HG03460 (cell line): ENCODE measurements at regions not wholly inside any gene's neighbourhood (a gene's known extent, or its start where the extent isn't known, plus 50 kb on each side); places are given as distances from the start of the nearest gene placed in this dataset.
"Not testable (repeated sequence)": the region's sequence is repeated elsewhere in the genome, so short reads cannot be mapped to it uniquely, and the experiment has no call there.

ENCODE experiments used
- ATAC-seq: cut with Tn5 transposase; IDR thresholded peaks from one replicate; pipeline ENCODE4 v1.9.1; 2021; ENCODE audit not compliant: unreplicated experiment

DNA sequence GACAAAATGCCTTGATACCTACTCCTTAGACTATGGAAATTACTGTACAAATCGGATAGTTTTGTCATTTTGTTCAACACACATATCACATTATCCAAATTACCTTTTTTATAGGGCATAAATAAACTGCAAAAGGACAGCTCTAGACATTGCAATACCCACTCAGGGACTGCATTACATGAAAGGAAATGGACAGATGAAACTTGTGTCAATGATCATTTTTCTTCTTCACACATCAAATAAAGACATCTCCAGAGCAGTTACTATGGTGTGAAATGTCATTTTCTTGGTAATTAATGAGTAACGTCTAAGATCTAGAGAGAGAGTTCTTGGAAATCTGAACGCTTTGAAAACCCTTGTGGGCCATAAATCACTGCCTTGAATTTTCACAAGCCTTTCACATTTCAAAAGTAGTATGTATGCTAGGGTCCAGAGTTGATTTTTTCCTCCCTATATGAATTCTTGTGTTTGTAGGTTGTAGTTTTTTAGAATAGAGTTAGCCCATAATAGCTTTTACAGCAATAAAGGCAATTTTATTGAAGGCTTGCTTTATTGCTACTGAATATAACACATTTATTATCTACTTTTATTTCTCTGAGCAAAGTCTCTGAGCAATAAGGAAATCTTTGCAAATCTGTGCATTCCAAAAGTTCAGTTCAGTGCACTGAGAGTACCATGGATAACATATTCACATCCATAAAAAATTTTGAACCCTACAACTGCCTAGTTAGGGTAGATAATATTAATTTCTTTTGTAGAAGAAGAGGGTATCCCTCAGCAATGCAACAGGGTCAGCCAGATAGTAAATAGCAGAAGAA, 358.0 kb upstream of the PCSK5 start:
- ATAC-seq = no peak

DNA sequence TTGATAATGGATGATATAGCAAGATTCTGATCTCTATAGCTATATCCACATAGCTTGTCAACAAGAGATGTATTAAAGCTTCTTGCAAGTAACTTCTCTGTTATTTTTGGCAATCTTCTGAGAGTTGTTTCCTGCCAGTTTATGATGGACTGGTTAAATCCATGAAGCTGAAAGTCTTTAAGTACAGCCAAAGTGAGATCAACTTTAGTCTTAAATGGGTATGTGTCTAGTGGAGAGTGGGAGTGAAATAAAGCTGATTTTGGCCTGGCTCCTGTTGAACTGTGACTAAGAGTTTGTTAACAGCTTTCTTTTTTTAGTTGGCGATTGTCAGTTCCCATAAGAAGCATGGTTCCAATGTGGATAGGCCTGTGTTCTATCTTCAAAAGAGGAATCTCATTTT, 350.9 kb upstream of the PCSK5 start:
- ATAC-seq = no peak

DNA sequence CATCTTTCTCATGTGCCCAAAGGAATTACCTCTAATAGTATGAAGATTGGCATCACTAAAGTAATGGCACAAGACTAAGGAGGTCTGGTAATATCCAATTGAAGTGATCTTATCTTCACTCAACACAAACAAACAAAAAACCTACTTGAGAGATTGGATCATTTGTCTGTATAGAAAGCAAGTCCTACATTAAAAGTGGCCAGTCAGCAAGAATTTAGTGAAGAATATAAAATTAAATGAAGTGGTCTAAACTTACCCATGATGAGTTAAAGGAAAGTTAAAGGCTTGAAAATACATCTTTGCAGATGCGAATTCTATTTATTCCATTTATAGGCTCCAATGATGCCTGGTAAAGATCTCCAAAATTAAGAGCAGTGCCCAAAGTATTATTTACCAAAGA, 350.3 kb upstream of the PCSK5 start:
- no peak for ATAC-seq

DNA sequence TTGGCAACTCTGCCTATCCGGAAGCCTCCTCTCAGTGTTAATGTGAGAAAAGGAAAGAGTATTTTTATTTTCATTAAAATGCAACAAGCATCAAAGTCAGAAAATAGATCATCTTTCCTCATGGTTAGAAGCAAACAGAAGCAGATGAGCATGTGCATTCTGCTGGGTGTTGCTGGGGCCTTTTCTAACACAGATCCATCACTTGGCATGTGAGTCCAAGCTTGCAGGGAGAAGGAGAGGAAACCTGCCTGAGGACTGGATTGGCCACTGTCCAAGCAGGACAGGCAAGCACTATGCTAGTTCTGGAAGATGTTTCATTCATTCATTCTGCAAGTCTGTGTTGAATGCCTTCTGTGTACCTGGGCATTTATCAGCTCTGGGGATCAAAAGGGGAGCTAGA, 348.7 kb upstream of the PCSK5 start:
- no peak for ATAC-seq

DNA sequence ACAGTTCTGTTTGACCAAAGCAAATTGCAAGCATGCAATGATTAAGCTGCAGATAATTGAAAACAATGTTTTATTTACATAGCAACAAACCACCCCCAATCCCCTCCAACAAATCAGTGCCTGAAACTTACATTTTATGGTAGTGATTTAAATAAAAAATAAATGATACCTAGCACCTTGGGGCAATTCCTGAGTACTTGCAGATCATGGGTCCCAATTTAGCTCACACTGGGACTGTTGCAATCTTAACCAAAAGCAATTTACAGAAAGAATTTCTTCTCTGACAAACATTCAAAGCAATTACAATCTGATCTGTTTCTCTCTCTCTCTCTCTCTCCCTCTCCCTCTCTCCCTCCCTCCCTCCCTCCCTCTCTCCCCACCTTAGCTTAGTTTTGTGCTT, 345.7 kb upstream of the PCSK5 start:
- no peak for ATAC-seq

DNA sequence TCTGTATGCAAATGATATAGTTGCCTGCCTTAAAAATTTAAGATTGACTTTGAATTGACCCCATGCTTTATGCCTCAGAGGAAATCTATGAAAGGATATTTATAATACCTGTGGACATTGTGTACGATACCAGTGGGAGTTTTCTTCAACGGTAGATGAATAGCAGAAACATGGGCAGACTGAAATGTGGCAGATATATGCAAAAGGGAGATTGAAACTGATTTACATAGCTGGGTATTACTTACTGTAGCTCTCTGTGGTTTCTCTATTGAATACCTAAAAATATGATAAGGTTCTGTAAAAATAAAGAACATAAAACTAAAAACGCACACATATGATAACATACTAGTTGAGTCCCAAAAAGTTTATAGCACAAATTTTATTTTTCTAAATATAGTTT, 345.2 kb upstream of the PCSK5 start:
- ATAC-seq = no peak

DNA sequence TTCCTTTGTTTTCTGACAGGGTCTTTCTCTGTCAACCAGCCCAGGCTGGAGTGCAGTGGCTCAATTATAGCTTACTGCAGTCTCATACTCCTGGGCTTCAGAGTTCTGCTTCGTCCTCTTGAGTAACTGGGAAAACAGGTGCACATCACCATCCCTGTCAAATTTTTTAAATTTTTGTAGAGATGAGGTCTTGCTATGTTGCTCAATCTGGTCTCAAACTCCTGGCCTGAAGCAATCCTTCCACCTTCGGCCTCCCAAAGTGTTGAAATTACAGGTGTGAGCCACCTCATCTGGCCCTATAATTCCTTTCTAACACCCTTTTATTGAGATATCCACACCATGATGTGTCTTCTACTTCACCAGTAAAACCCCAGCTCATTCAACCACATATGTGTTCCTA, 341.6 kb upstream of the PCSK5 start:
- ATAC-seq = no peak

DNA sequence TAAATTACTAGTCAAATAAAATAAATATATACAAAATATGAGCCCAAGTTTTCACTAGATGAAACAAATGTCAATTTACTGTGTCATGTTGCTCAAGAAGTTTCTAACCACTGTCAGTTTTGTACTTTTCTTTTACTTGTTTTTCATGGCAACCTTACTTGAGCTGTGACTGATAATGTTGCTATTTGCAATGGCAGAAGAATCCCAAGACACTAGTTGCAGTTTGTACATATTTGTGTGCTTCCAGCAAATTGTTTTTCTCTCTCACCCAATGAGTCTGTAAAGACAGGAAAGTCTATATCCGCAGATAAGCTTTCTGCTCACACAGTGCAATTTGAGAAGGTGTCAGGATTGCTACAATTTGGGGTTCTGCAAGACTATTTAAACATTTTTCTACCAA, 338.6 kb upstream of the PCSK5 start:
- ATAC-seq = no peak

DNA sequence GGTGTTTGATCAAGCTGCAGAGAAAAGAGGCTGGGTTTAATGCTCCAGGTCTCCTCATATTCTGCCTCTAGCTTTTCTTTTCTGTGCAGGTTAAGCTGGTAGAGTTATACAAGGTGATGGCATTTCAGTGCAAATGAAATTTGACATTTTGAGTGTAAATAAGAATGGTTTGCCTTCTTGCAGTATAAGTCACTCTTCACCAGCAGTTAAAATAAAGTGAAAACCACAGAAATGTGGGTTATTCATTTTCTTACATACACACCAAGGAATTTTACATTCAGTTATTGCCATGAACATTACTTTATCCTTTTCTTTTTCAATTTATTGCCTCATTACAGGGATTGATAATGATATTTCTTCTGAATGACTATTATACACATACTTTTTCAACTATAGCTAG, 337.5 kb upstream of the PCSK5 start:
- ATAC-seq = no peak

DNA sequence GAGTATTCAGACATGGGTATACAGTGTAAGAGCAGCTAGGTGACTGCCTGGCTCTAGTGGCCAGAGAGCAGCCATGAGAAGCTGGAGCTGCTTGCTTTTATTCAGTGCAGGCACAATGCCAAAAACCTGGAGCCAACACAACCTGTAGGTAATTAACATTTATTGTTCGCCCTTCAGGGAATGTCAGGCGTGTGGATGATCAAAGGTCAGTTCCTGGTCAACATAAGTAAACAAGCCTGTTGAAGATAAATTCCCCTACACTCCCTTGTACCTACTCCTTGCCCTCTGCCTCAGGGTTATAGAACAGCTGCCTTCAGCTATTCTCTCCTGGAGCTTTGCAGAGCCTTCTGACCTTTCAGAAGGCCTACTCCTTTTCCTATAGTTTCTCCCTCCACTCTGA, 323.7 kb upstream of the PCSK5 start:
- ATAC-seq = not testable (repeated sequence)

DNA sequence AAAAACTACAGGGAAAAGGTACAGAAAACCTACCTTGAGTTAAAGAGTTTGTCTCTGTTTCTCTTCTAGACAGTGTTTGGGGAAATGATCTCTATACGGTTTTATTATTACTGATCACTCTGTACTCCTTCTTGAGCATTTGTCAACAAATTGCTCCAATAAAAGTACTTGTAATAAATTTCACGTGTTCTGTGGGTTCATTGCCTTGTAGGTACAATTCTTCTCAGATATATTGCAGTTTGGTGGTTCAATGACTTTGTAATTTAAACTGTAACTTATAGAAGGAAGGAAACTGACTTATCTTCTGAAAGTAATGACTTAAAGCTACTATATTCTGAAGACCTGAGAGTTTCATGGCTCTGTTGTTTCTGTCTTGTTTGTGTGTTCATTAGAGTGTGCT, 319.9 kb upstream of the PCSK5 start:
- no peak for ATAC-seq

DNA sequence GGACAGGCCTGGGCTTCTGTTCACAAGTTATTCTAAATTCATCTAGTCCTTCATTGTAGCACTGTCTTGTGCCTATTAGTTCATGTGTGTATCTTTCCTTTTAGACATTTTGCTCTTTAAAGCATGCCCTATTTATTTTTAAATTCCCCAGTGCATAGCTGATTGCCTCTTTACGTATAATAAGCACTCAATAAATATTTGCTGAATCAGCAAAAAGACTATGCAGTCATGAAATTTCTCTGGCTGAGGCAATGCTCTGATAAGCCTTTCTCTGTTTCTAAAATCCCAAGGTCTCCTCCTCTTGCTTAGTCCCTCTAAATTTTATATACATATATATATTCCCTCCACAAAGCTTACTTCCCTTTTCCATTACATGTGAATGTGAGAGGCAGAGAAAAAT, 315.9 kb upstream of the PCSK5 start:
- ATAC-seq = no peak

DNA sequence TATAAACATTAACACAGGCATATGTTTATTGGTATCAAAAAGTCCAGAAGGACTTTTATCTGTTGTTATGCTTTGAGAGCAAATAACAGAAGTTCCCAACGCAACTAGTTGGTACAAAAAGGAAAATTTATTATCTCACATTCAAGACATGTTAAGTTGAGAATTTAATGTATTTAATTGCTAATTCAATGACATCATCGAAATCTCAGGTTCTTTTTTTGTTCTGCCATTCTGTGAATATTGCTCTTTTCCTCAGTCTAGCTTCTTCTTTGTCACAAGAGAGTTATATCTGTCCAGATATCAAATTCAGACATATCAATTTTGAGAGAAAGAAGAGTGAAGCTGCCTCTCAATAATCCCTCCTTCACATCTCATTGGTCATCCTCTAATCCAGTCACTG, 307.6 kb upstream of the PCSK5 start:
- ATAC-seq = no peak

DNA sequence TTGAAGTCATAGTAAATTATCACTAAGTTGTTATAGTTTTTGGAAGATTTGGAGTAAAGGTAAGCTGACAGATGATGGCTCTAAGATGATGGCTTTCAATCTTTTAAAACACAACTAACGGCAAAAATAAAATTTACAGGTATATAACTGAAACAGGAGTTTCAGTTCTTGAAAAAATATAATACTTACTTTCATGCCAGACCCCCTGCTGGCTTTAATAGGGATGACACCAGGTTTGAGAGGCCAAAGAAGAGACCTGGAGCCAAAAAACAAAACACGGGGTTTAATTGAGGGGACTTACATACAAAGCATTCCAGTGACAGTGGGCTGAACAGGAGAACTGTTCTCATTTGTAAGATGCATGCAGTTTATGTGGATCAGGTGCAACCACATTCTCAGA, 301.7 kb upstream of the PCSK5 start:
- ATAC-seq = no peak

DNA sequence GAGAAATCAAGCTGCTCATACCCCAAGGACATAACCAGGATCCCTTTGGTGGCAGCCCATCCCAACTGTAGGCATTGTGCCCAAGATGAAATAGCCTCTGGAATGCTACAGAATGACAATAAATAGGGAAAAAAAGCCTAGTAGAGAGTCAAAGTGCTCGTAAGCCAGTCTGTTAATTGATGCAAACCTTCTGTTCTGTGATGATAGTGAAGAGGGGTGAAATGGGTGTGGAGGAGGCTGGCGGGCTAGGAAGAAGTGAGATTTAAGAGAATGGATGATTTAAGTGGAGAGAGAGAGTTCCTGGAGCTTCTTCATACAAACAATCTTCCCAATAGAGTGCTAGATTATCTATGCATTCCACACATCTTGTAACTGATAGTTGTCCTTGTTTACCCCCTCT, 301.0 kb upstream of the PCSK5 start:
- no peak for ATAC-seq

DNA sequence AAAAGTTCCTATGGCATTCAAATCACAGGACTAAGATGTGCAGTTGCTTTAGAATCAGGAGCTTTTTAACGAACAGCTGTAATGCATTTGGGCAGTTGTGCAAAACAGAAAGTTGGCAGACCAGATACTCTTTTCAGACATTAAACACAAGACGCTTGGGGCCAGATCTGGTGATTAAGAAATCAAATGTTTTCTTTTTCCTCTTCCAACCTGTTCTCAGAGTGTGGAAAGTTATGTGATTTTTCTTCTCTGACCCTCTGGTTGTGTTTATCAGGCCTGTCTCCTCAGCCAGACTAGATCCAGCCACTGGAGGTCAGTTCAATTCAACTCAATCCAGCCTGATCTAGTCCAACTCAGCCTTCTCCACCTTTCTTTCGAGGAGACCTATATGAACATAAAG, 298.5 kb upstream of the PCSK5 start:
- no peak for ATAC-seq

DNA sequence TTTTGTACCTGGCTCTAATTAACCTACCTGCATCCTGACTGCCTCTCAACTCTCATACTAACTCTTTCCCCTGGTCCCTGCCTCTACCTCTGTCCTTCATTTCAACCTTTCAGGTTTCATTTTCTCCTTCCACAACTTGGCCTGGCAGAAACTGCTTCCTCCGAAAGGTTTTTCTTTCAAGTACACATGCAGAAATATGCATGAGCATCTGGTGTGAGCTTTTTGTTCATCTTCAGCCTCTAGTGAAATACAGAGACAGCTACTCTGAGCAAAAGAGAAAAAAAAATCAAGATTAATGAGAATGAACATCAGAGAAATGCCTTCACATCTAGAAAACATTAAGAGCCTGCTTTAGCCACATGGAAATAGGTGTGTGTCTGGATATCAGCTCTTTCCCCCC, 297.9 kb upstream of the PCSK5 start:
- ATAC-seq = no peak

DNA sequence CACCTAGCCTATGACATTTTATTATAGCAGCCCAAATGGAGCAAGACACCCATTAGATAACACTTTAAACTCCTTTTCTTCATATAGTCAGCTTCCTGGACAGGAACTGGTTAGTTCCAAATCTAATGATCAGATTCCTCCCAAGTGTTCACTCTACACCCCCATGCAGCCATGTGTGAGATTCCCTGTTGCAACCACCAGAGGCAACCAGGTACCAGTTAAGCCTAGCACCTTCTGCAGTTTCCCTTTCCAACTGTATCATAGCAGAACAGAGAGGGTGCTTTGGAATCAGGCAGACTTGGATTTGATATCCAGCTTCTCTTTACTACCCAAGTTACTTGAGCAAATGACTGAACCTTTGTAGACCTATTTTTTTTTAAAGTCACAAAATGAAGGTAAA, 296.6 kb upstream of the PCSK5 start:
- ATAC-seq = no peak

DNA sequence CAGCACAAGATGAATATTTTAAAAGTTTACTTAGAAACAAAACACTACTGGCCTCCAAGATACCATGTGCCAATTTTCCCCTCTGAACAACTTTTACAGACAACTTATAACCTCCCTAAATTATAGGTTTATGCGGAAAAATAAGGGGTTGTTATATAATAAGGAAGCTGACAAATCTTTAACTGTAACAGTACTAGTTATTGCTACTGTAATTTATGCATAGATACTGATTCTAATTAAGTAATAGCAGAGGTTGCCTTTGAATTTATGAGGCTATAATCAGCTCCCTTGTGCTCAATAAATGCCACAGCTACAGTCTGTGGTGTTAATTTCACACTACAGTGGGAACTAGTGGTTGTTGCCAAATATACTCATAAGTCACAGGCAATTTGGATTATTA, 291.3 kb upstream of the PCSK5 start:
- no peak for ATAC-seq

DNA sequence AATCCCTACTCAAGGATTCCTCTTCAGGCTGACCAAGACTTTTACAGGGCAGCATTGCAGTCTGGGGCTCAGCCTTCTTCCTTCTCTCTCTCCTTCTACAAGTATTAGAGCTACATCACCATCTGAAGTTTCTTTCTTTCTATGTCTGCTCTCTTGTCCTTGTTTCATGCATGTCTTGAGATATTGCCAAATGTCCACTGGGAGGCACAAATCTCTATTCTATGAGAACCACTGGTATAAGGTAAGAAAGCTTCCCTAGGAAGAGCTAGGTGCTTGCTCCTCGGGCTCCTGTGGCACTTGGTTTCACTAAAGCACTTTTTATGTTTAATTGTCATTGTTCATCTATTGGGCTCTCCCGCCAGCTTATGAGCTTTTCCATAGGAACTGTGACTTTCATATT, 289.2 kb upstream of the PCSK5 start:
- no peak for ATAC-seq

DNA sequence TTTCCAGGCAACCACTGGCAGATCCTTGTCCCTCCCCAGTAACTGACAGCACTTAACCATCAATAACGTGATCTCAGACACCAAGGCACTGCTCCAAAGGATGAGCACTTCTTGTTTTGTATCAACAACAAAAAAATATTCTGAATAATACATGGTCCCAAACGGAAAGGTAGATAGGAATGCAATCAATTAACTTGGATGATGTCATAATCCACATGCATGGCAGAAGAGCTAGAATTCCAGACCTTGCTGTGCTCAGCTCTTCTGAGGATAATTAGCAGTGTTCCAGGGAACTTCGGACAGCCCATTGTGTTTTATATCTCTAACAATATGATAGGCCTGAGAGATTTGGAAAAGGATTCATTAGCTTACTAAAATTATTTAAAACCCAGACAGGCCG, 288.4 kb upstream of the PCSK5 start:
- no peak for ATAC-seq

DNA sequence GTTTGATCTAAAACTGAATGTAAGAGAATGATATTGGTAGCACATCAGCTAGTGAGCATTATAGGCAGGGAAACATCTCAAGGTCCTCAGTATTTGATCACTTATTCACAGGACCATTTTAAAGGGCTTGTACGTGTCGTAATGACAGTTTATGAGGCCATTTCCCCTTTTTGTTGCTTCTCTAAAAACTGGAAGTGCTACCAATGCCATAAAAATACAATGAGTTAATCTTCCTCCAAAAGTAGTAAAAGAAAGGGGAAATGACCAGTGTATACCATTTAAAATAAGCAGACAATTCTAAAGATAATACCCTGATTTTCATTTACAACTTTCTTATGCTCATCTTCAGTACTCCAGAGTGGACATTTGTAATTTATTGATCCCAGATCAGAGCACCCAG, 285.8 kb upstream of the PCSK5 start:
- no peak for ATAC-seq

DNA sequence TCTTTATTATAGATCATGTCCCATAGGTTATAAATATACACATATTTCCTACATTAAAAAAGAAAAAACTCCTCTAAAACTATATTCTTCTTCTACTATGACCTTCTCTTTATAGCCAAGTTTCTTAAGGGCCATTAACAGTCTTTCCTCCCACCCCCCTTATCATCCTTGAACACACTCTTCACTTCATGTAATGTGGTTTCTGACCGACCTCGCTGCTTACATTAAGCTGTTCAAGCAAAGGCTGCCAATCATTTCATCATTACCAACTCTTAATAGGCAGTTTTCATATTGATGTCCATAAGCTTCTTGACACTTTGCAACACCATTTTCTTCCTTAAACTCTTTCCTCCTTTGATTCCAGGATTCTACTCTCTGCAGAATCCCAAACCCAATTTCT, 283.0 kb upstream of the PCSK5 start:
- no peak for ATAC-seq
